A204.1 (cell line): ENCODE measurements at regions not wholly inside any gene's neighbourhood (a gene's known extent, or its start where the extent isn't known, plus 50 kb on each side); places are given as distances from the start of the nearest gene placed in this dataset.
A peak's percentile ranks its signal among the peaks of the same experiment; 100 is the strongest.

Source experiments
- FAIRE-seq: peaks from 2 replicates; lab custom pipeline; 2012; peaks lifted over from hg19 to GRCh38; lab: Jason Lieb, UNC

DNA sequence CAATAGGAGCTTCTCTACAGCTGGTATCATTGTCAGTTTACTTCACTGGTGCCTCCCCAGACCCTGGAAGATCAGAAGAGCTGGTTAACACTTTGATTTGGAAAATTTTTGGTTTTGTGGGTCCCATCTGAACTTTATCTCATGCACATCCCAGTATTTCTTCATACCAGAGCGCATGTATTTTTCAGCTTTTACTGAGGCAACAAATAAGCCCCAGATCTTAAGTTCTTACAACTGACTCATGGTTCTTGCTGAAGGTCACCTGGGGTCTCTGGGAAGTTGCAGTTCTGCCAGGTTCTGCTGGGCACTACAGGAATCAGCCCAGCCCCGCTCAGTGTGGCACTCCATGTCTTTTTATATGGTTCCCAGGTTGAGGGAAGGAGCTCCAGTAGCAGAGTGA lies 1249.9 kb downstream of the EFNB2 start:
- no peak for FAIRE-seq

DNA sequence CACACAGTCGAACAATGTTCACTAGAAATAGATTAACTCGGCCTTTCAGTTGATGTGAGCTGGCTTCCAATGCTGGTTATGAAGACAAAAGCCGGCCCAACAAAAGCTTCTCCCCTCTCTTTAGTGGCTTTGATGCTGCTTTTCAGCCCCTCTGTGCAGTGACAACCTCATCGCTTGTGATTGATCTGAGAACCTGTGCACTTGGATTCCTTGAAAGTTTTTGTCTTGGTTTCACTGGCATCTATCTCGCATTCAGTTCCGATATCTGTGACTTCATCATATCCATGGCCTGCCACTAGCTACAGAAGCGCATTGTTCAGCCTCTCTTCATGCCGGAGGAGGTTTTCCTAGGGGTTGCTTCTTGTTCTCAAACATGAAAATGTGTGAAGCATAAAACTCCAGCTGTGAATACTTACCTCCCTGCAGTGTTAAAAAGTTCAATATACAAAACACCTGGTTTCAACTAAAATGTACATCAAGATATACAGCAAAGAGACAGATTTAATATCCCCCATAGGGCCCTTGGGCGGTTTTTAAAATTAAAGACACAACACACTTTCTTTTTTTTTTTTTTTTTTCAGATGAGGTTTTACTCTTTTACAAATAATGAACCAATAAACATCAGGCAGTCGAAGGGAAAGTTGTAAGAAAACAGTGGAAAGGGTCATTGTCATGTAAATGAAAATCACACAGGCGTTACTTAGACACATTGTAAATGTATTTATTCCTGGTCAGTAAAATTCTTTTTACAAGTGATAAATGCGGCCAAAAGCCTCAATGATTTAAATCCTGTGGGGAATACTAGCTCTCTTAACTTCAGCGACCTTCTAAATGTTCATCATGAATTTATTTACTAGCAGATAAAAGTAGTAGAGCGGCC lies 1252.8 kb downstream of the EFNB2 start:
- FAIRE-seq: no peak

DNA sequence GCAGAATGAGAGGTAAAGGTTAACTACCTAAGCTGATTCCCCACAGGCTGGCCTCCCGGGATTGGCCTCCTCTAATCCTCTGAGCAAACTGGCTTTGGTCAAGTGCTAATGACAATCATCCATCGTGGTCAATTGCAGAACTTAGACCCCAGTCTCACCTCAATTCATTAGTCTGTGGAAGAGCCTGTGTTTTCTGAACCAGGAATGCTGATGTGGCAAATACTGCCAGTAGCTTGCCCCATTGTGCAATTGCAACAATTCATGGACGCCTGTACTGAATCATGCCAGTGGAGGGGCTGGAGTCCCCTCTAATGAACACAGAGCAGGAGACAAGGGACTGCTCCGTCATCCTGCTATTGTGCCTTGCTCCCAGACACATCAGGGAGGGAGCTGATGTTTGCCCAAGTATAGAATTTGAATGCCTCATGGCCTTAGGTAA lies 1256.5 kb downstream of the EFNB2 start:
- no peak for FAIRE-seq

DNA sequence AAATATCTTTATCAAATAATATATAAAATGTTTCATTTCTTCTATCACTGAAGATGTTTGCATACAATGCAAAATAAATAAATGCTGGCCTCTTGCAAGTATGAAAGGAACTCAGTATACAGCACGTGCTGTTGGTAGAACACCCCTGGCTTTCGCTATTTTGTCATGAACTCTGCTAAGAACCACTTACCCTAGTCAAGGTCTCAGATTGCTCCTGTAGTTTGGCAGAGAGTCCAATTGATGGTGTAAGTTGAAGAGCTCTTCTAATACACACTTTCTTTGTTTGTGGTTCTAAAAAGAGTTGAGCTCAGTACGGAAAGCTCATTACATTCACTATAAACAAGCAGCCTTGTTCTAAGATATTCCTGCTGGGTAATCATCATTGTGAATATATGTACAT lies 1258.9 kb downstream of the EFNB2 start:
- no peak for FAIRE-seq

DNA sequence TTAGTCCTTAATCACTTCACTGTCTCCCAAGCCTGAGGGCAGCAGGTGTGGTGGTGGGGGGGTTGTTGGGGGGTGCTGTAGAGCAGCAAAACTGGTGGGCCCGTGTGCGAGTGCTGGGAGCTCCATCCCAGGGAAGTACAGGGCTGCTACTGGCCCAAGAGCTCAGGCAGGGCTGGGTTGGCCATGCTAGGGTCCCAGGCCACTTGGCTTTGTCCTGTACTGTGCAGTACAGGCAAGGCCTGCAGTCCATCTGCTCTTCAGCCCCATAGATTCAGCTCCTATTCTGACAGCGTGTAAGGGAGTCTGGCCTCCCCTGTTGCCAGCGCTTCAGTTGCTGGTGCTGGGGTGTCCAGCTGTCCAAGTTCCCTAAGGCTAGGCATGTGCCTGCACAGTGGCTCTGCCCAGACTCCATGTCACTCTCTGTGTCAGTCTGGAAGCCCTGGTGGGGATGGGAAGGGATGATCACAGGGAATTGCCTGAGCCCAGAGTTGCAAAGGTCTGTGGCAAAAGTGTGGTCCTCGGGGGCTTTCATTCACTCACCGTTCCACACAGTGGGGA lies 1261.7 kb downstream of the EFNB2 start:
- FAIRE-seq: no peak

DNA sequence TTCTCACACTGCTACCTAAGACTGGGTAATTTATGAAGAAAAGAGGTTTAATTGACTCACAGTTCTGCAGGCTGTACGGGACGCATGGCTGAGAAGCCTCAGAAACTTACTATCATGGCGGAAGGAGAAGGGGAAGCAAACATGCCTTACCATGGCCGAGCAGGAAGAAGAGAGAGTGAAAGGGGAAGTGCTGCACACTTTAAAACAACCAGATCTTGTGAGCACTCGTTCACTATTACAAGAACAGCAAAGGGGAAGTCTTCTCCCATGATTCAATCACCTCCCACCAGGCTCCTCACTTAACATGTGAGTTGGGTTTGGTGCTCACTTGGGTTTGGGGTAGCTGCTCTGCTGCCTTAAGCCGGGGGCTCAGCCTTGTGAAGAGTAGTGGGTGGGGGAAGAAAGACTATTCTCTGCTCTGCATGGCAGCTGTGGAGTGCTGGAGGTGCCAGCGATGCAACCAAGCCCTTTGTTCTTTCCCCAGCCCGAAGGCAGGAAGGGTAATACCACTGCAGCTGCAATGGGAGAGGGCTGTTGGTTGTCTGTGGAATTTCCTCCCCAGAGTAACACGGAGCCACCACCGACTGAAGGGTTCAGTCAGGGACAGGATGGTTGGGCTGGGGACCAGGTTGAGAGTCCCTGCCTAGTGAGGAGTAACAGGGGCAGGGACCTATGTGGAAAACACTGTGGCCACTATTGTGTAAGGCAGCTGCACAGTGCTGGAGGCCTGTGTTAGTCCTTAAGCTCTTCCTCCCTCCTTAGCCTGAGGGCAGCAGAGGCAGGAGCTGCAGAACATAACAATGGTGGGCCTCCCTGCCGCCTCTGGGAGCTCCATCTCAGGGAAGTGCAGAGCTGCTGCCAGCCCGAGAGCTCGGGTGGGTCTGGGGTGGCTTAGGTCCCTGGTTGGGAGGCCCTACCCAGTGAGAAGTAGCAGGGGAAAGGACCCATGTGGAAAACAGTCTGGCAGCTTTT lies 1262.5 kb downstream of the EFNB2 start:
- FAIRE-seq: no peak

DNA sequence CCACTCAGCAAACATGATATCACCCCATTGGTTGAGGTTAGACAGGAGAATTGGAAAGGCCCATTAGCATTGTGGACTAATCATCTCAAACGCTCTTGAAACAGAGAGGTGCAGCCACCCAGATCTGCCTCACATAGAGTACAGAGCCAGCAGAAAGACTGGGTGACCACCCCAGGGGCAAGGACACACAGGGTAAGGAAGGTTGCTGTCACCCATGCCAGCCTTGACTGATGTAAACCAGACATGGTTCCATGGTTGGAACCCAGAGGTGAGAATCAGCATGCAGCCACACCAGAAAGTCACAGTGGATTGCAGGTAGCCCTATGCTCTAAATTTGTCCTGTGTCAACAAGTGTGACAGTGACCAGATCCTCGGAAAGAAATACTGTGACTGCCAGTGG lies 1268.8 kb downstream of the EFNB2 start:
- no peak for FAIRE-seq

DNA sequence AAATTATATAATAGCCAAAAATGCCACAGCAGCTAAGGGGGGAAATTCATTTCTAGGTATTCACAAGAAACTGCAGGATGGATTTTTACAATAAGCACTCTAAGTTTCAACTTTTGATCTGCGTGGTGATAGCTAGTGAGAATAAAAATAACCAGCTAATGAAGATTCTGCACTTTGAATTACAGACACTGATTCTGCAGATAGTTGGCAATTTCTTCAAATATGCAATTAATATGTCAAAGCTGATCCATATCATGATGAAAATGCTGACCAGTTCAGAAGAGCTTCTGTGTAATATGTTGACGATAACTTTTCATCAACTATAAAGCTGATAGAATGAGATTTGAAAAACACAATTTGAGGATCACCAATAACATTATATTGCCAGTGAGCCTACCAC lies 1272.9 kb downstream of the EFNB2 start:
- no peak for FAIRE-seq

DNA sequence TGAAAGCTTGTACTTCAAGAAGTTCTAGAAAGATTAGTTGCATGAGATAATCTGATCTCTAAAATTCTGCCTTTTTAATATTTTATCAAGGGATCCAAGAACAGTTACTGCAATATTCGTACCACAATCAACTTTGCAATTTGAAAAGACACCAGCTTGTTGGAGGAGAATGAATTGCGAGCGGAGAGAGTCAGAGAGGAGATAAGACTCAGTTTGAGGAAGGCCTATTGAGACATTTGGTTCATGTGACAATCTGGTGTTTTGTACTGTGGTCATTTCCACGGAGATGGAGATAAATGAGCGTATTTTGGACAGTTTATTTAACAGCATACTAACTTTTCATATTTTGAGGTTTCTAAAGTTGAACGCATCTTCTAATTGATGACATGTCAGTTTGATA lies 1276.0 kb downstream of the EFNB2 start:
- no peak for FAIRE-seq

DNA sequence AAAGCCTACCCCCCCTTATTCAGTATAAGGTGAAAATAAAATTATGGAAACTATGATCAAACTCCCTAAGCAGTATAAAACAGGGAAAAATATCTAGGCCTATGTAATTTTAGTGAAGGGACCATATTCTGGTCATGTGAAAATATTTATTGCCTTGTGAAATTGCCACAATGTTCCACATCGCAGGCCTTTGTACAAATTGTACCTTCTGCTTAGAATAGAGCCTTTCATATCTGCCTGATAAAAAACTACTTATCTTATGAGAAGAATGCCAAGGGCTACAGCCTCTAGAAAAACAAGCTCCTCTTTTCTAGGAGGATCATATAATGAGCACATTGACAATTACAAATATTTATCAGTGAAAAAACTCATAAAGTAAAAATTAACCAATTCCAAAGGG lies 1280.0 kb downstream of the EFNB2 start:
- FAIRE-seq: no peak

DNA sequence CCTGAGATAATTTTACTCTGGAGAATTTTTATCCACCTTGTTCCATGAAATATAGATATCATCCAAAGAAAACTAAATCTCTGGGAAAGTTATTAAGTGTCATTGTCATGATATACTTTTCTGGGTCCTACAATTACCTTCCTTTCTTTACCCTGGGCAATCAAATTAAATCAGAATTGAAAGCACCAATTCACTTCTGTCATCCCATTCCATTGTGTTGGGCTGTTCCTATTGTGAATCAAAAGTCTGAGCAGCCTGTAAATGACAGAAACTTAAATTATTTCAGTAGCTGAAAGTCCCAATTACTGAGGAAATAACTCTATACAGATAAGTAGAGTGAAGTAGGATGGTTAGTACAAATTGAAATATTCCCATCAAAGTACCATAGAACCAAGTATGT lies 1284.2 kb downstream of the EFNB2 start:
- FAIRE-seq: no peak

DNA sequence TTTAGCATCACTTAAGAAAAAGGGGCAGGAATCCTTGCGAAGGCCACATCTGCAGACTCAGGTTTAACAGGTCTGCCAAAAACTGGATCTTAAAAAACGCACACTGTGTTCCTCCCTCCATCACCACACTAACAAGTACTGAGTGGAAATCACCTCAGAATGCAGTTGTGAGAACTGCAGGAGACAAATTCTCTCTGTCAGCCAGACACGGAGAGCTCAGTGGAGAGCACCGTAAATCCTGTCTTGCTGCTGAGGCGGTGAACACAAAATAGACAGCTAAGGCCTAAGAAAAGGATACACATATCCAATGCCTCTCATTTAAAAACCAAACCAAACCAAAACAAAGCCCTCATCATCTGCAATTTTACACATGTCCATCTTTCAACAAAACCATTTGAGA lies 1287.6 kb downstream of the EFNB2 start:
- FAIRE-seq: no peak

DNA sequence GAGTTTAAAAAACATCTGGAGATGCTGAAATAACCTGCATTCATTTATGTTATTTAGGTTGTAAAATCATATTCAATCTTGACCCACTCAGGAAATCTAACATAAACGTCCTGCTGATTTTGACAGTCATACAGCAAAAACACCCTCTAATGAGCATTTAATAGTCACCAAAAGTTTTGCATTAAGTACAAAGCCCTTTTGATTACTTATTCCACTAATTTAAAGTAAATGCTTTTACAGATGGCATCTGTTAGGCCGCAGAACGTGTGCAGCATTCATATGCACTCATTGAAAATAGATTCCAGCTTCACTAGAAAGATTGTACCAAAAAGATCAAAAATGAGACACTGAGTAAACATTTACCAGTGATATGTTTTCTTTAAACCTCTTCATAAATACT lies 1295.1 kb downstream of the EFNB2 start:
- no peak for FAIRE-seq

DNA sequence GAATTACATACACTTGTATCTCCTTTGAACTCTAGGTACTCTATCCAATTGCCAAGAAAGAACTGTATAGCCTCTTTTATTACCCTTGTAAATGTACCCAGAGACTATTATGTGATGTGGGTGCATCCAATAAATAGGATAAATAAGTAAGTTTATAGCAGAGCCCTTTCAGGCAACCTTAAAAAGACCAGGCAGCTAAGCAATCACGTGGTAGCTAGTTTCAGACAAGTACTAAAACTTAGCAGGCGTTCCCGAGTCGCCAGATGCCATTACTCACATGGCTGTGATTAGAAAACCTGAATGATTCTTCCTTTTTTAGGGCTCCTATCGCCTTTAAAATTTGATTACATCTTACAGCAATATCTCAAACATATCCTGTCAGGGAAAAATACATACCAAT lies 1303.0 kb downstream of the EFNB2 start:
- FAIRE-seq: no peak

DNA sequence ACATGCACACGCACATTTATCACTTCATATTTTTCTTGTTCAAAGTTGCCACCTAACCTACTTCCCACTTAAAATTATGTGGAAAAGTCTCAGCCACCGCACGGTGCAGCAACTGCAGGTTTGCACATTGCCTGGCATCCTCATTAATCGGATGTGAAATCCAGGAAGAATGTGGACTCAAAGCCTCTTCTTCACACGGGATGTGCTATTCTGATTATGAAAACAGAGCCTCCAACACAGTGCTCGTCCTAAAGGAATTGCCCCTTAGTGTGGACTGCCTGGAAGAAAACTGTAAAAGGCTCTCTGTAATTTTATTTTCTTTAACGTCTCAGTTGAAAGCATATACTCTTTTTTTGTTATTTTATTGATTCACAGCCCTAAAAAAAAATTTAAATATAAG lies 1303.5 kb downstream of the EFNB2 start:
- FAIRE-seq: no peak

DNA sequence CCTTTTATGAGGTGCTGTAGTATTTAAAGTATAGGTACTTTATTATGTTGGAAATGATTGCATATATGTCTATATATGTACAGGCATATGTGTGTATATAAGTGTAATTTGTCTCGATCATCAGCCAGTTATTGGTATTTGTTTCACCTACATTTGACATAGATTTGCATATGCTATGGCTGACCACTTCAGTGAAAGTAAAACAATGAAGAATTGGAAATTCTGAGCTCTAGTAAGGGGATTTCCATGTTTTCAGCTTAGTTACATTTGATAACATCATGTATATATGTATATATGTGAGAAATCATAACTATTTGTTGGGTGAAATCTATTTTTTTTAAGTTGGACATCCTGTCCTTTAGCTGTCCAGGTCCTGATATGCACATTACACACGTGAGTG lies 1303.9 kb downstream of the EFNB2 start:
- no peak for FAIRE-seq

DNA sequence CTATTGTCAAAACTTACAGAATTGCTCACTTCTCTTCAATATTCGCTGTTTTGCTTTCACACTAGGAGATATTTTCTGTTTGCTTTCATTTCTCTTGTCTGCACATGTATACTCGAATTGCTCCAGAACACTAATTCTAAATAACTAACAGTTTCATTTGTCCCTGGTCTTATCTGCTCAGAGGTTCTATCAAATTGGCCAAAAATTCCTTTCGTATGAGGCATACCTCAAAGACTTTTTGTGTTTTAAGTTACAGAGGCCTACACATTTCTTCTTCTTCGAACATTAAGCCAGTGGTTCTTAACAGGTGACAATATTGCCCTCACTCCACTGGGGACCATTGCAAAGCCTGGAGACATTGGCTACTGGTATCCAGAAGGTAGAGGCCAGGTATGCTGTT lies 1314.6 kb downstream of the EFNB2 start:
- no peak for FAIRE-seq

DNA sequence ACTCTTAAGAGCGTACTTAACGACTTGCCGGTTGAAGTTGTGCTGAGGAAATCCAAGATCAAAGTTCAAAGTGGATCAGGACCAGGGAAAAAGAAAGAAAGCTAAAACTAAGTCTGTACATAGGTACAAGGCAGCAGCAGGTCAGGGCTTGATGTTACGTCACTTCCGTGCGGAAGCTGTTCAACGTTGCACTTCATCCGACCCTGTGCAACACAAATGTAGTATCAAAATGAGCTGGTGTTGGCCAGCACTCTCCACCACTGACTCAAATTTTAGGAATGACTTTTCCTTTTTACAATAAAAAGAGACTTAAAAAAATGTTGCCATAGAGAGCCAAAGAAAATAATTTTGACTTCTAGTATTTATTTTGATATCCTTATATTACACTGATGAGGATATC lies 1315.4 kb downstream of the EFNB2 start:
- no peak for FAIRE-seq

DNA sequence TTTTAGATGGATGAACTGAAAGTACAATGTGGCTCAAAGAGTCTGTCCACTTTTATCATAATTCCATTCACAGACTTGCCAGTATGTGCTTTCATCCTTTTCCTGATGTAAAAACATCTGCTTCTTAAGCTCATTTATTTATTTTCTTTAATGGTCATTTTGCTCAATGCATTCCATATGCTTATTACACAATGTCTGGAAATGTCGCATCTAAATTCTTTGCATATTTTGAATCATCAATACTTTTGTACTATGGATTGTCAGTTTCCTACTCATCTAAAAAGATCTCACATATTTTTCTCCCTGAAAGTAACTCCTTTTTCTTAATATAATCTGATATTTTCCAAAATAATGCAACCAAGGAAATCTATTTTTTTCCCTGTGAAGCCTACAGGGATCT lies 1315.8 kb downstream of the EFNB2 start:
- no peak for FAIRE-seq

DNA sequence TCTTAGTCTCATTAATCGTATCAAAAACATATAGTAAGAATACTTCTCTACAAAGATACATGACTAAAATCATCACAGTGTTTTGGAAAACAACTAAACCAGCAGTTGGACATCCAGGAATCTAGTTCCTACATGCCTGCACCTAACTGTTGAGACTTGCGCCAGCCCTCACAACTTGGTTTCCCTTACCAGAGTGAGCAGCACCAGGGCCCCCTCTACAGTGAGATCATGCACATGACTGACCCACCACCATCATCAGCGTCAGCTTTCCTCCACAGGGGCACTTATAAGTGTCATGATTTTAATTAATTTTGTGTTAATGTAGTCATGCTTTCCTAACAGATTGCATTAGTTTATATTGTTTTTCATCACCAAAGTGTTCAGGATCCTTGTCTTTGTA lies 1322.0 kb downstream of the EFNB2 start:
- FAIRE-seq: no peak

DNA sequence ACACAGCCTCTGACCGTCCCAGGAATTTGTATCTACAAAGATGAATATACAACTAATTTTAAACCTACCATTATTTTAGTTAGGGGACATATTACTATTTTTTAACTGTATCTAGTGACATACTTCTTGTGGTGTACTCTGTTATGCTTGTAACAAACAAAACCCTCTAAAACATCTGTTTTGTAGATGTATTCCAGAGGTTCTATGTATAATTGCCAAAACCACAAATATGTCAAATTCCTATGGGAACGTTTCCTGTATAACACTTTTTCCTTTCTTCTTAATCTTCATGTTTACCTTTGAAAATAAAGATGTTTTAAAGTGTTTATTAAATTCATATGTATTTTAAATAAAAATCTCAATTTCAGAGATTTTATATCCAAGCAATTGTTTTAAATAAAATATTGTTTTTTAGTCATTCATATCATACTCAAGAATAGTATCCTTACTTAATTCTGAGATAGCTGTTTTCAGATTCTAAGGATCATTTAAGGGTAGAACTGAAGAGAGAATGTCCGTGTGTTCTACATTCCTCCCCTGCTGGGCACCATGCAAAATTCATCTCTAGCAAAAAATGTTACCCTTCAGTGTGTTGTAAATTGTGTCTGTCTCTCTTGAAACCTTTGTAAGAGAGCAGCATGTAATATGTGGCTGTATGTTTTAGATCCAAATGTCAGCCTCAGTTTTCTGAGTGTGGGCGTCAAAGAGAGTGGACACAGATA lies 1327.7 kb downstream of the EFNB2 start:
- FAIRE-seq: peak; percentile 57

DNA sequence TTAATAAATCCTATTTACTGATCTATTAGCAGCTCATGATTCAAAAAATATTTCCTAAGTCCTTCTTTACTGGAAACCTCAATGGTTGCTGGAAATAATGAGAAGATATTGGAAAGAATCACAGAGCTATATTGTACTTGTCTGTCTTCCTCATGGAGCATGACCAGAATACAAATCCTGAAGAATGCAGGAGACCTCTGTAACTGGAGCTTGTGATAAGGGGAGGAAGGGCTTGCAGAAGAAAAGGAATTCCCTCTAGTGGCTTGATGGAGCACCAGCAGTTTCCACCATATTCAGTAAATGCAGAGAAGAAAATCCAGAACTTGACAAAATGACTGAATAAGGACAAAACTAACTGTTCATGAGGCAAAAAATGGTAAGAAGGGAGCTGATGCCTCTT lies 1333.1 kb downstream of the EFNB2 start:
- FAIRE-seq: no peak
